Neural cell (in vitro differentiated cells): ENCODE measurements at regions not wholly inside any gene's neighbourhood (a gene's known extent, or its start where the extent isn't known, plus 50 kb on each side); places are given as distances from the start of the nearest gene placed in this dataset.

ENCODE experiments used
- H2AFZ ChIP-seq: fragments of 200-600, 300-800 bp; sonication (generic), shearing (Covaris generic); 2 replicates; pipeline ENCODE4 v1.6.0; 2014; ENCODE audit warnings: low read depth, mild to moderate bottlenecking, antibody characterized with exemption, low read length, moderate library complexity
- H3F3A ChIP-seq: fragments of 200-600 bp; shearing (Covaris generic); 2 replicates; pipeline ENCODE4 v1.6.1; 2016; ENCODE audit warnings: mild to moderate bottlenecking, moderate library complexity, mixed read lengths, antibody characterized with exemption, low read length; ENCODE audit not compliant: insufficient read depth, poor library complexity, severe bottlenecking
- H3K27ac ChIP-seq: fragments of 200-600, 300-800 bp; sonication (generic), shearing (Covaris generic); 2 replicates; pipeline ENCODE4 v1.5.1; 2014; ENCODE audit warnings: mild to moderate bottlenecking, low read length, moderate library complexity
- H3K27me3 ChIP-seq: fragments of 300-800, 200-600 bp; sonication (generic), shearing (Covaris generic); 2 replicates; pipeline ENCODE4 v1.6.0; 2014; ENCODE audit warnings: mild to moderate bottlenecking, low read depth, low read length, moderate library complexity; ENCODE audit not compliant: insufficient read depth
- H3K36me3 ChIP-seq: fragments of 300-800, 200-600 bp; sonication (generic), shearing (Covaris generic); 2 replicates; pipeline ENCODE4 v1.5.1; 2014; ENCODE audit warnings: mild to moderate bottlenecking, antibody characterized with exemption, low read length, moderate library complexity; ENCODE audit not compliant: insufficient read depth
- H3K4me2 ChIP-seq: fragments of 300-800, 200-600 bp; sonication (generic), shearing (Covaris generic); 2 replicates; pipeline ENCODE4 v1.6.0; 2014; ENCODE audit warnings: mild to moderate bottlenecking, low read length
- H3K4me3 ChIP-seq: fragments of 300-800, 200-600 bp; sonication (generic), shearing (Covaris generic); 2 replicates; pipeline ENCODE4 v1.5.1; 2014; ENCODE audit warnings: mild to moderate bottlenecking, low read length, moderate library complexity
- H3K79me2 ChIP-seq: fragments of 200-600 bp; shearing (Covaris generic); replicated peaks from 2 replicates; pipeline ENCODE4 v1.6.0; 2014; ENCODE audit warnings: mild to moderate bottlenecking, low read length, moderate library complexity; ENCODE audit not compliant: insufficient read depth
- H3K9ac ChIP-seq: fragments of 300-800, 200-600 bp; sonication (generic), shearing (Covaris generic); 2 replicates; pipeline ENCODE4 v1.6.1; 2016; ENCODE audit warnings: mild to moderate bottlenecking, low read length, mixed read lengths
- H3K9me2 ChIP-seq: fragments of 200-600 bp; shearing (Covaris generic); 2 replicates; pipeline ENCODE4 v1.6.1; 2016; ENCODE audit warnings: mild to moderate bottlenecking, low read length, mixed read lengths; ENCODE audit not compliant: insufficient read depth
- H3K9me3 ChIP-seq: fragments of 200-600, 300-800 bp; sonication (generic), shearing (Covaris generic); 2 replicates; pipeline ENCODE4 v1.6.1; 2016; ENCODE audit warnings: mild to moderate bottlenecking, mixed run types, low read length, moderate library complexity, mixed read lengths
- H4K20me1 ChIP-seq: fragments of 200-600 bp; shearing (Covaris generic); 2 replicates; pipeline ENCODE4 v1.6.1; 2016; ENCODE audit warnings: mild to moderate bottlenecking, mixed run types; ENCODE audit not compliant: insufficient read depth
- CTCF ChIP-seq: fragments of 450-650 bp; IDR thresholded peaks from 2 replicates; pipeline ENCODE4 v1.5.1; 2014; ENCODE audit warnings: antibody characterized with exemption, mild to moderate bottlenecking, moderate library complexity; ENCODE audit not compliant: poor library complexity, severe bottlenecking
- EP300 ChIP-seq: fragments of 450-650 bp; conservative IDR thresholded peaks from 2 replicates; pipeline ENCODE4 v1.6.1; 2014; ENCODE audit warnings: antibody characterized with exemption, mild to moderate bottlenecking, moderate library complexity; ENCODE audit not compliant: poor library complexity, severe bottlenecking
- EZH2 ChIP-seq: fragments of 200-600, 300-800 bp; shearing (Covaris generic), sonication (generic); IDR thresholded peaks from 2 replicates; pipeline ENCODE4 v1.6.1; 2014; ENCODE audit warnings: antibody characterized with exemption, low read length, borderline replicate concordance, mild to moderate bottlenecking; ENCODE audit not compliant: insufficient read depth, poor library complexity, severe bottlenecking
- MXI1 ChIP-seq: fragments of 450-650 bp; conservative IDR thresholded peaks from 2 replicates; pipeline ENCODE4 v1.6.1; 2014; ENCODE audit warnings: antibody characterized with exemption, mild to moderate bottlenecking; ENCODE audit not compliant: poor library complexity, severe bottlenecking
- POLR2AphosphoS5 ChIP-seq: IDR thresholded peaks from 2 replicates; pipeline ENCODE4 v1.6.1; 2012
- RAD21 ChIP-seq: fragments of 450-650 bp; conservative IDR thresholded peaks from 2 replicates; pipeline ENCODE4 v1.6.1; 2014; ENCODE audit warnings: antibody characterized with exemption, mild to moderate bottlenecking, moderate library complexity
- REST ChIP-seq: IDR thresholded peaks from 2 replicates; pipeline ENCODE4 v1.6.1; 2012; ENCODE audit warnings: borderline replicate concordance
- SMC3 ChIP-seq: fragments of 450-650 bp; conservative IDR thresholded peaks from 2 replicates; pipeline ENCODE4 v1.6.1; 2014; ENCODE audit warnings: antibody characterized with exemption, mild to moderate bottlenecking, moderate library complexity; ENCODE audit not compliant: poor library complexity
- TAF1 ChIP-seq: IDR thresholded peaks from 2 replicates; pipeline ENCODE4 v1.6.1; 2012; ENCODE audit warnings: low read depth

GRCh38 chr2:205904873-205905272 is 181.1 kb downstream of the INO80D start:
- no peaks in the 10 kb centered on the region for H3K9me2 ChIP-seq
- H3K27me3 ChIP-seq, result no peaks in the 10 kb centered on the region
- no peak overlapping the region for H3K4me2 ChIP-seq
- H3K4me3 ChIP-seq, result no peak overlapping the region
- no peaks in the 10 kb centered on the region for H3K79me2 ChIP-seq
- no peak overlapping the region for H3K9ac ChIP-seq
- TF ChIP-seq TAF1 (no peak), REST (no peak), SMC3 (no peak), EP300 (no peak), RAD21 (no peak), CTCF (no peak), EZH2 (no peak), POLR2AphosphoS5 (no peak), MXI1 (no peak)
- H3K36me3 ChIP-seq, result no peaks in the 10 kb centered on the region
- H3F3A ChIP-seq, result no peaks in the 10 kb centered on the region
- H2AFZ ChIP-seq, result no peak overlapping the region
- H3K27ac ChIP-seq, result no peak overlapping the region
- no peaks in the 10 kb centered on the region for H3K9me3 ChIP-seq
- no peaks in the 10 kb centered on the region for H4K20me1 ChIP-seq

GRCh38 chr2:205903549-205904129 is 182.3 kb downstream of the INO80D start:
- no peaks in the 10 kb centered on the region for H3K9me3 ChIP-seq
- H3K27ac ChIP-seq, result no peak overlapping the region

GRCh38 chr2:205902900-205903237 is 183.1 kb downstream of the INO80D start:
- no peak overlapping the region for H3K4me3 ChIP-seq

More at GRCh38 chr2:205903549-205904129, 182.3 kb downstream of the INO80D start:
- Histone ChIP-seq H2AFZ (no peak overlapping the region), H3K4me2 (no peak overlapping the region), H3K4me3 (no peak overlapping the region), H3K9me2 (no peaks in the 10 kb centered on the region), H3K36me3 (no peaks in the 10 kb centered on the region), H3K9ac (no peak overlapping the region), H3F3A (no peaks in the 10 kb centered on the region), H3K27me3 (no peaks in the 10 kb centered on the region), H3K79me2 (no peaks in the 10 kb centered on the region), H4K20me1 (no peaks in the 10 kb centered on the region)
- no peak for TF ChIP-seq TAF1

More at GRCh38 chr2:205902900-205903237, 183.1 kb downstream of the INO80D start:
- no peaks in the 10 kb centered on the region for H3K36me3 ChIP-seq
- no peaks in the 10 kb centered on the region for H3K9me2 ChIP-seq
- no peak overlapping the region for H3K27ac ChIP-seq
- no peaks in the 10 kb centered on the region for H3K27me3 ChIP-seq
- no peak overlapping the region for H3K4me2 ChIP-seq
- H3F3A ChIP-seq, result no peaks in the 10 kb centered on the region
- TF ChIP-seq TAF1 (no peak), EZH2 (no peak), CTCF (no peak), RAD21 (no peak), POLR2AphosphoS5 (no peak), MXI1 (no peak), SMC3 (no peak), REST (no peak), EP300 (no peak)
- no peak overlapping the region for H3K9ac ChIP-seq
- no peaks in the 10 kb centered on the region for H4K20me1 ChIP-seq
- H3K9me3 ChIP-seq, result no peaks in the 10 kb centered on the region
- H3K79me2 ChIP-seq, result no peaks in the 10 kb centered on the region
- no peak overlapping the region for H2AFZ ChIP-seq
